Nephron (organoid): ENCODE measurements at regions not wholly inside any gene's neighbourhood (a gene's known extent, or its start where the extent isn't known, plus 50 kb on each side); places are given as distances from the start of the nearest gene placed in this dataset.

Experiments
- H3K27ac Mint-ChIP-seq, 3 experiments: 2 replicates each; pipeline ENCODE4 v1.8.0; 2020; ENCODE audit warnings: mixed read lengths in 3 of 3, mild to moderate bottlenecking in 2 of 3, moderate library complexity in 1 of 3
- H3K27me3 Mint-ChIP-seq: 2 replicates; pipeline ENCODE4 v1.8.0; 2021; ENCODE audit warnings: low read depth, mild to moderate bottlenecking, moderate library complexity, mixed read lengths
- H3K36me3 Mint-ChIP-seq: 2 replicates; pipeline ENCODE4 v1.8.0; 2020; ENCODE audit warnings: low read depth, mixed read lengths
- H3K4me1 Mint-ChIP-seq: 2 replicates; pipeline ENCODE4 v1.8.0; 2020; ENCODE audit warnings: mixed read lengths
- H3K4me3 Mint-ChIP-seq, 3 experiments: 2 replicates each; pipeline ENCODE4 v1.8.0; 2020; ENCODE audit warnings: mild to moderate bottlenecking in 3 of 3, mixed read lengths in 3 of 3, moderate library complexity in 2 of 3
- H3K9me3 Mint-ChIP-seq: 2 replicates; pipeline ENCODE4 v1.8.0; 2020; ENCODE audit warnings: mixed read lengths
- TF ChIP-seq, protein P1 (sequence below), 3 experiments: fragments of 200-600 bp; sonication (generic); IDR thresholded peaks; one replicate each; pipeline ENCODE4 v1.5.0; 2021; ENCODE audit warnings: antibody characterized with exemption in 3 of 3; ENCODE audit not compliant: unreplicated experiment in 3 of 3

DNA sequence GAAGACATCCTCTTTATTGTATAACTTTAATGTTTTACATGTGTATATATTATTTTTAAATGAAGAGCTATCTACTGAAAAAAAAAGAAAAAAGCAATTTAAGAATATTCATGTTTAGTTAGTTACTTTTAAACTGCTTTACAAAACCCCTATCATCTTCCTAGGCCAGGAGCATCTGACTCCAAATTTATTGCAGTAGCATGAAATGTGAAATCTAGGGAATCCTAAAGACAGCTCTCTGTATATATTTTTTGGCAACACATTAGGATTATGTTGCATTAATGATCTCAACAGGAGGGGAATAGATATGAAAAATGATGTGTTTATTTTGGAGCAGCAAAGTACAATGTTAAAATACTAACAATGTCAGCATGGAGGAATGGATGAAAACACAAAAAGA, 158.3 kb downstream of the CNTN3 start:
- Mint-ChIP-seq H3K36me3 (no peaks in the 10 kb centered on the region), H3K27me3 (no peaks in the 10 kb centered on the region), H3K9me3 (peaks cover 16% of the 10 kb centered on the region), H3K4me1 (peaks cover 11% of the 10 kb centered on the region), H3K4me3 (no peak overlapping the region), H3K27ac (peak overlapping the region; percentile 15 to 75 (median 48))
- TF ChIP-seq, protein P1, sequence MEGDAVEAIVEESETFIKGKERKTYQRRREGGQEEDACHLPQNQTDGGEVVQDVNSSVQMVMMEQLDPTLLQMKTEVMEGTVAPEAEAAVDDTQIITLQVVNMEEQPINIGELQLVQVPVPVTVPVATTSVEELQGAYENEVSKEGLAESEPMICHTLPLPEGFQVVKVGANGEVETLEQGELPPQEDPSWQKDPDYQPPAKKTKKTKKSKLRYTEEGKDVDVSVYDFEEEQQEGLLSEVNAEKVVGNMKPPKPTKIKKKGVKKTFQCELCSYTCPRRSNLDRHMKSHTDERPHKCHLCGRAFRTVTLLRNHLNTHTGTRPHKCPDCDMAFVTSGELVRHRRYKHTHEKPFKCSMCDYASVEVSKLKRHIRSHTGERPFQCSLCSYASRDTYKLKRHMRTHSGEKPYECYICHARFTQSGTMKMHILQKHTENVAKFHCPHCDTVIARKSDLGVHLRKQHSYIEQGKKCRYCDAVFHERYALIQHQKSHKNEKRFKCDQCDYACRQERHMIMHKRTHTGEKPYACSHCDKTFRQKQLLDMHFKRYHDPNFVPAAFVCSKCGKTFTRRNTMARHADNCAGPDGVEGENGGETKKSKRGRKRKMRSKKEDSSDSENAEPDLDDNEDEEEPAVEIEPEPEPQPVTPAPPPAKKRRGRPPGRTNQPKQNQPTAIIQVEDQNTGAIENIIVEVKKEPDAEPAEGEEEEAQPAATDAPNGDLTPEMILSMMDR (IDR thresholded peaks at IDR 0.05; ENCODE audit: unreplicated experiment in 3 of 3): no peak

DNA sequence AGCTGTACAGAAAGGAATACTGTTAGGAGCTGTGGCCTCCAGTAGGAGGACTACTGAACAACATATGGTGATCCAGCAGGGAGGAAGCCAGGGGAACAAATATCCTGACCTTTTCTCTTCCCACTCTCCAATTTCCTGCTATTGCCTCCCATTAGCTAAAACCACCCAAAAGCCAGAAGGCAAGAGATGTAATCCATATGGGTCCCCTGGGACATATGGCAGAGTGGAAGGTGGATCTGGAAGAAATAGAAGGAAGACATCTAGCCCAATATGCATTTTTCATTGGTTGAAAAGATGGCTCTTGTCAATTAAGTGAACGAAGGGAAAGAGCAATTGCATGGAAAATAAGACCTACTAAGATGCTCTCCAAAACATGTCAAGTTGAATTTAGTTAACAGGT, 167.2 kb downstream of the CNTN3 start:
- Mint-ChIP-seq H3K9me3 (no peaks in the 10 kb centered on the region), H3K27ac (peak overlapping the region; percentile 68 to 92 (median 87)), H3K36me3 (no peaks in the 10 kb centered on the region), H3K4me3 (peak overlapping the region in 1 of 3 experiments; percentile 44), H3K27me3 (no peaks in the 10 kb centered on the region), H3K4me1 (peaks cover 27% of the 10 kb centered on the region)
- TF ChIP-seq, protein P1 (IDR thresholded peaks at IDR 0.05; ENCODE audit: unreplicated experiment in 3 of 3): peak in 2 of 3 experiments; percentile 5 to 9

DNA sequence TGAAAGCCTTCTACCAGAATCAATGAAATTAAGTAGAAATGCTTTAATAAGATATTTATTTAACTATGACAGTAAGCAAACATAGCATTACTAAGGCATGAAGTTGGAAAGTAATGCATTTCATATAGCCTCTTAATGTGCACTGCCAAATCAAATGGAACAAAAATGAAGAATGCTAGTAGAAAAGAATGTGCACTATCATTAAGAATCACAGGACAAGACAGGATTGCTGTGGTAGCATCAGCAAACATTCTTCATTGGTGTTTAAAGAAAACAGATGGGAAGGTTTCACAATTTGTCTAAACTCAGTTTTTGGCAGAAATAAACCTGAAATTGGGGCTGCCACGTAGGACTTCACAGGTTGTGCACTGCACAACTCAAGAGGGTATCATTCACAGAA, 168.9 kb downstream of the CNTN3 start:
- Mint-ChIP-seq H3K36me3 (no peaks in the 10 kb centered on the region), H3K27me3 (no peaks in the 10 kb centered on the region), H3K4me3 (no peak overlapping the region), H3K9me3 (no peaks in the 10 kb centered on the region), H3K4me1 (peaks cover 27% of the 10 kb centered on the region), H3K27ac (peak overlapping the region in 2 of 3 experiments; percentile 6 to 49)
- TF ChIP-seq, protein P1 (IDR thresholded peaks at IDR 0.05; ENCODE audit: unreplicated experiment in 3 of 3): no peak

DNA sequence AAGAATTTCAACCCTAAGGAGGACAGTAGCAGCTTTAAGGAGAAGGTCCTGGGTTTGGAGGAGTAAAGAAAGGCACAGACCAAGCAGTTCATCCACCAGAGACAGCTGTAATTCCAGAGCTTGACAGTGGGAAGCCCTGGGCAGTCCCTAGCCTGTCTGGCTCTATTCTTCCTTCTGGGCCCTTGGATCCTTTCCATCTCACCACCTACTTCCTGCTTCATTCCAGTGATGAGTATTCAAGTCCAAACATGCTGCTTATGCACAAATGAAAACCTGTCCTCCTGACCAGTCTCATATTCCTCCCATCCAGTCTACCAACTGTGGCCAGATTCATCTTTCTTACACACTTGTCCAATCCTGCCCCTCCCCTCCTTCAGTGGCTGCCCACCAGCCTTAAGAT, 171.4 kb downstream of the CNTN3 start:
- Mint-ChIP-seq H3K27ac (no peak overlapping the region), H3K9me3 (no peaks in the 10 kb centered on the region), H3K4me1 (peaks cover 19% of the 10 kb centered on the region), H3K4me3 (no peak overlapping the region), H3K36me3 (no peaks in the 10 kb centered on the region), H3K27me3 (no peaks in the 10 kb centered on the region)
- TF ChIP-seq, protein P1 (IDR thresholded peaks at IDR 0.05; ENCODE audit: unreplicated experiment in 3 of 3): no peak

DNA sequence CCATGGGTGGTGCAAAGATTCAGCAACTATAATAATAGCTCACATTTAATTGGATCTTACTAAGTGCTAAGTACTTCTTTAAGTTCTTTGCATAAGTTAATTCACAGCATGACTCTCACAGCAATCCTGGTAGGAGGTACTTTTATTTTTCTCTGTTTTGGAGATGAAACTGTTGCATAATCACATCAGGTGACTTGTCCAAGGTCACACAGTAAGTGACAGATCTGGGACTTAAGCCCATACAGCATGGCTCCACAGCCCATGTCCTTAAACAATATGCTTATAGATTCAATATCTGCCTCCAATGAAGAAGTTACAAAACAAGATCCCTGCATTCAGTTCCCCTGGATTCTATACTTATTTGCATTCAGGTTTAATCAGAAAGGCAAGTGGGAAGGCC, 171.8 kb downstream of the CNTN3 start:
- H3K4me3 Mint-ChIP-seq: no peak overlapping the region
- H3K27ac Mint-ChIP-seq: no peak overlapping the region
- H3K4me1 Mint-ChIP-seq: peaks cover 17% of the 10 kb centered on the region
- TF ChIP-seq, protein P1 (IDR thresholded peaks at IDR 0.05; ENCODE audit: unreplicated experiment in 3 of 3): no peak
- no peaks in the 10 kb centered on the region for H3K36me3 Mint-ChIP-seq
- no peaks in the 10 kb centered on the region for H3K9me3 Mint-ChIP-seq
- no peaks in the 10 kb centered on the region for H3K27me3 Mint-ChIP-seq

DNA sequence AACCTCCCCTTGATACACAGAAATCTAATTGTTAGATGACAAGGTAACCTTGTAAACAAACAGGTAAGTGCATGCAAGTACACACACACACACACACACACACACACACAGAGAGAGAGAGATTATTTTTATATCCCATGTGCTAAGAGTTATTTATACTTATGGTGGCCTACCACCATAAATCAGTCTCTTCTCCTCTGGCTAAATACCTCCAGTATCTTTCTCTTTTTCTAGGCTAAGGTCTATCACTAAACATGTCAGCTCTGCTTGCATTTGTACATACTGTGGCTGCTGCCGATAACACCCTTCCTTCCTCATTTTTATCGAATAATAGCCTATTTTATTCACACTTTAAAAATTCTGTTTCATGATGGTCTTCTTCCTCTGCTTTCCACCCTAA, 172.4 kb downstream of the CNTN3 start:
- Mint-ChIP-seq H3K27ac (peak overlapping the region in 2 of 3 experiments; percentile 6 to 39), H3K36me3 (no peaks in the 10 kb centered on the region), H3K4me1 (peaks cover 14% of the 10 kb centered on the region), H3K9me3 (no peaks in the 10 kb centered on the region), H3K27me3 (no peaks in the 10 kb centered on the region), H3K4me3 (no peak overlapping the region)
- TF ChIP-seq, protein P1 (IDR thresholded peaks at IDR 0.05; ENCODE audit: unreplicated experiment in 3 of 3): no peak
